ENCODE measurements at regions not wholly inside any gene's neighbourhood (a gene's known extent, or its start where the extent isn't known, plus 50 kb on each side); places are given as distances from the start of the nearest gene placed in this dataset.
A peak's percentile ranks its signal among the peaks of the same experiment; 100 is the strongest.

GRCh38 chr15:66848686-66849392, 146.8 kb downstream of the SMAD6 start:
- no peaks in the 10 kb centered on the region for H3K9me3 ChIP-seq (ENCODE audit: control insufficient read depth, low read length)

GRCh38 chr15:66849393-66849745, 147.3 kb downstream of the SMAD6 start:
- Histone ChIP-seq H3K36me3 (ENCODE audit: control insufficient read depth, insufficient read depth, low read length) (no peaks in the 10 kb centered on the region), H3K27ac (ENCODE audit: insufficient read depth, low read length, poor library complexity, severe bottlenecking) (no peak overlapping the region), H3K27me3 (replicated peaks; ENCODE audit: control insufficient read depth, insufficient read depth, low read length, poor library complexity, severe bottlenecking) (no peaks in the 10 kb centered on the region), H3K4me3 (ENCODE audit: insufficient read depth, low read depth, low read length, poor library complexity, severe bottlenecking) (no peak overlapping the region), H3K4me1 (ENCODE audit: control insufficient read depth, insufficient read depth, low read length, poor library complexity, severe bottlenecking) (no peaks in the 10 kb centered on the region), H3K9me3 (ENCODE audit: control insufficient read depth, low read length) (no peaks in the 10 kb centered on the region)
- DNase-seq = no peak

More at GRCh38 chr15:66848686-66849392, 146.8 kb downstream of the SMAD6 start:
- Histone ChIP-seq H3K4me1 (ENCODE audit: control insufficient read depth, insufficient read depth, low read length, poor library complexity, severe bottlenecking) (no peaks in the 10 kb centered on the region), H3K4me3 (ENCODE audit: insufficient read depth, low read depth, low read length, poor library complexity, severe bottlenecking) (no peak overlapping the region), H3K27me3 (replicated peaks; ENCODE audit: control insufficient read depth, insufficient read depth, low read length, poor library complexity, severe bottlenecking) (peaks cover 3% of the 10 kb centered on the region), H3K36me3 (ENCODE audit: control insufficient read depth, insufficient read depth, low read length) (no peaks in the 10 kb centered on the region), H3K27ac (ENCODE audit: insufficient read depth, low read length, poor library complexity, severe bottlenecking) (no peak overlapping the region)
- no peak for DNase-seq

GRCh38 chr15:66849746-66850077, 147.7 kb downstream of the SMAD6 start:
- no peaks in the 10 kb centered on the region for H3K27me3 ChIP-seq (replicated peaks; ENCODE audit: control insufficient read depth, insufficient read depth, low read length, poor library complexity, severe bottlenecking)
- no peak overlapping the region for H3K27ac ChIP-seq (ENCODE audit: insufficient read depth, low read length, poor library complexity, severe bottlenecking)
- no peaks in the 10 kb centered on the region for H3K9me3 ChIP-seq (ENCODE audit: control insufficient read depth, low read length)
- no peaks in the 10 kb centered on the region for H3K36me3 ChIP-seq (ENCODE audit: control insufficient read depth, insufficient read depth, low read length)
- DNase-seq = no peak
- H3K4me1 ChIP-seq (ENCODE audit: control insufficient read depth, insufficient read depth, low read length, poor library complexity, severe bottlenecking) = no peaks in the 10 kb centered on the region
- no peak overlapping the region for H3K4me3 ChIP-seq (ENCODE audit: insufficient read depth, low read depth, low read length, poor library complexity, severe bottlenecking)

GRCh38 chr15:66850078-66850991, 148.3 kb downstream of the SMAD6 start:
- no peaks in the 10 kb centered on the region for H3K27me3 ChIP-seq (replicated peaks; ENCODE audit: control insufficient read depth, insufficient read depth, low read length, poor library complexity, severe bottlenecking)
- H3K27ac ChIP-seq (ENCODE audit: insufficient read depth, low read length, poor library complexity, severe bottlenecking) = no peak overlapping the region
- no peak for DNase-seq

GRCh38 chr15:66850996-66851310, 148.9 kb downstream of the SMAD6 start:
- Histone ChIP-seq H3K36me3 (ENCODE audit: control insufficient read depth, insufficient read depth, low read length) (no peaks in the 10 kb centered on the region), H3K9me3 (ENCODE audit: control insufficient read depth, low read length) (no peaks in the 10 kb centered on the region), H3K4me1 (ENCODE audit: control insufficient read depth, insufficient read depth, low read length, poor library complexity, severe bottlenecking) (no peaks in the 10 kb centered on the region), H3K4me3 (ENCODE audit: insufficient read depth, low read depth, low read length, poor library complexity, severe bottlenecking) (peak overlapping the region; percentile 29), H3K27ac (ENCODE audit: insufficient read depth, low read length, poor library complexity, severe bottlenecking) (no peak overlapping the region), H3K27me3 (replicated peaks; ENCODE audit: control insufficient read depth, insufficient read depth, low read length, poor library complexity, severe bottlenecking) (no peaks in the 10 kb centered on the region)
- DNase-seq = no peak

More at GRCh38 chr15:66850078-66850991, 148.3 kb downstream of the SMAD6 start:
- no peak overlapping the region for H3K4me3 ChIP-seq (ENCODE audit: insufficient read depth, low read depth, low read length, poor library complexity, severe bottlenecking)
- H3K36me3 ChIP-seq (ENCODE audit: control insufficient read depth, insufficient read depth, low read length) = no peaks in the 10 kb centered on the region
- no peaks in the 10 kb centered on the region for H3K9me3 ChIP-seq (ENCODE audit: control insufficient read depth, low read length)
- no peaks in the 10 kb centered on the region for H3K4me1 ChIP-seq (ENCODE audit: control insufficient read depth, insufficient read depth, low read length, poor library complexity, severe bottlenecking)

- H3K4me3 ChIP-seq (ENCODE audit: insufficient read depth, low read depth, low read length, poor library complexity, severe bottlenecking) = peak overlapping the region; percentile 29
- H3K4me1 ChIP-seq (ENCODE audit: control insufficient read depth, insufficient read depth, low read length, poor library complexity, severe bottlenecking) = no peaks in the 10 kb centered on the region
Measured at GRCh38 chr15:66851311-66852063, 149.5 kb downstream of the SMAD6 start.

GRCh38 chr15:66852064-66852905, 150.2 kb downstream of the SMAD6 start:
- Histone ChIP-seq H3K4me1 (ENCODE audit: control insufficient read depth, insufficient read depth, low read length, poor library complexity, severe bottlenecking) (no peaks in the 10 kb centered on the region), H3K36me3 (ENCODE audit: control insufficient read depth, insufficient read depth, low read length) (no peaks in the 10 kb centered on the region), H3K9me3 (ENCODE audit: control insufficient read depth, low read length) (no peaks in the 10 kb centered on the region), H3K27ac (ENCODE audit: insufficient read depth, low read length, poor library complexity, severe bottlenecking) (no peak overlapping the region), H3K4me3 (ENCODE audit: insufficient read depth, low read depth, low read length, poor library complexity, severe bottlenecking) (no peak overlapping the region), H3K27me3 (replicated peaks; ENCODE audit: control insufficient read depth, insufficient read depth, low read length, poor library complexity, severe bottlenecking) (no peaks in the 10 kb centered on the region)
- no peak for DNase-seq

More at GRCh38 chr15:66851311-66852063, 149.5 kb downstream of the SMAD6 start:
- Histone ChIP-seq H3K27ac (ENCODE audit: insufficient read depth, low read length, poor library complexity, severe bottlenecking) (no peak overlapping the region), H3K9me3 (ENCODE audit: control insufficient read depth, low read length) (no peaks in the 10 kb centered on the region), H3K27me3 (replicated peaks; ENCODE audit: control insufficient read depth, insufficient read depth, low read length, poor library complexity, severe bottlenecking) (no peaks in the 10 kb centered on the region), H3K36me3 (ENCODE audit: control insufficient read depth, insufficient read depth, low read length) (no peaks in the 10 kb centered on the region)
- peak in 2 of 3 donors; percentile 28 to 41 for DNase-seq

- Histone ChIP-seq H3K9me3 (ENCODE audit: control insufficient read depth, low read length) (no peaks in the 10 kb centered on the region), H3K27ac (ENCODE audit: insufficient read depth, low read length, poor library complexity, severe bottlenecking) (no peak overlapping the region), H3K4me3 (ENCODE audit: insufficient read depth, low read depth, low read length, poor library complexity, severe bottlenecking) (no peak overlapping the region), H3K4me1 (ENCODE audit: control insufficient read depth, insufficient read depth, low read length, poor library complexity, severe bottlenecking) (no peaks in the 10 kb centered on the region), H3K36me3 (ENCODE audit: control insufficient read depth, insufficient read depth, low read length) (no peaks in the 10 kb centered on the region), H3K27me3 (replicated peaks; ENCODE audit: control insufficient read depth, insufficient read depth, low read length, poor library complexity, severe bottlenecking) (no peaks in the 10 kb centered on the region)
- no peak for DNase-seq
Measured at GRCh38 chr15:66854012-66854965, 152.3 kb downstream of the SMAD6 start.

- no peaks in the 10 kb centered on the region for H3K9me3 ChIP-seq (ENCODE audit: control insufficient read depth, low read length)
- no peaks in the 10 kb centered on the region for H3K36me3 ChIP-seq (ENCODE audit: control insufficient read depth, insufficient read depth, low read length)
- no peak for DNase-seq
- peaks cover 4% of the 10 kb centered on the region for H3K27me3 ChIP-seq (replicated peaks; ENCODE audit: control insufficient read depth, insufficient read depth, low read length, poor library complexity, severe bottlenecking)
- H3K4me3 ChIP-seq (ENCODE audit: insufficient read depth, low read depth, low read length, poor library complexity, severe bottlenecking) = no peak overlapping the region
- no peaks in the 10 kb centered on the region for H3K4me1 ChIP-seq (ENCODE audit: control insufficient read depth, insufficient read depth, low read length, poor library complexity, severe bottlenecking)
- no peak overlapping the region for H3K27ac ChIP-seq (ENCODE audit: insufficient read depth, low read length, poor library complexity, severe bottlenecking)
Measured at GRCh38 chr15:66855041-66855440, 153.0 kb downstream of the SMAD6 start.
